ENCODE measurements at regions not wholly inside any gene's neighbourhood (a gene's known extent, or its start where the extent isn't known, plus 50 kb on each side); places are given as distances from the start of the nearest gene placed in this dataset.
"Not testable (repeated sequence)": the region's sequence is repeated elsewhere in the genome, so short reads cannot be mapped to it uniquely, and the experiment has no call there.

- H3K23ac ChIP-seq (ENCODE audit: low read depth, low read length, poor library complexity) = no peak overlapping the region
- no peak overlapping the region for H3K4me2 ChIP-seq (ENCODE audit: insufficient read depth, low read length, poor library complexity, severe bottlenecking)
- H4K91ac ChIP-seq (ENCODE audit: low read depth, low read length, poor library complexity) = no peak overlapping the region
- H3K27me3 ChIP-seq (ENCODE audit: control insufficient read depth in 3 of 3, insufficient read depth in 3 of 3, low read depth in 1 of 3, low read length in 3 of 3) = no peaks in the 10 kb centered on the region
- no peak overlapping the region for H3K4ac ChIP-seq (ENCODE audit: low read length)
- H3K4me1 ChIP-seq (ENCODE audit: control insufficient read depth in 2 of 2, insufficient read depth in 1 of 2, low read depth in 1 of 2, low read length in 2 of 2) = no peaks in the 10 kb centered on the region
- H3K9ac ChIP-seq (ENCODE audit: low read depth, low read length, poor library complexity) = no peak overlapping the region
- no peak overlapping the region for H3K4me3 ChIP-seq (ENCODE audit: low read length in 2 of 2)
- no peaks in the 10 kb centered on the region for H3K36me3 ChIP-seq (replicated peaks in 1 of 2; ENCODE audit: control insufficient read depth in 2 of 2, insufficient read depth in 2 of 2, low read length in 2 of 2)
- WGBS, 2 donors (ENCODE audit: extremely low coverage in 2 of 2, insufficient read length in 2 of 2, insufficient replicate concordance in 1 of 2) = no CpG with 5 or more reads among the region's 7 CpGs
- no peak overlapping the region for H2BK5ac ChIP-seq (ENCODE audit: low read length)
- H4K8ac ChIP-seq (ENCODE audit: low read depth, low read length) = no peak overlapping the region
- H3K79me1 ChIP-seq (ENCODE audit: low read depth, low read length) = no peaks in the 10 kb centered on the region
- no peak for DNase-seq (ENCODE audit: low spot score)
- H2BK15ac ChIP-seq (ENCODE audit: low read length) = no peak overlapping the region
- H3K18ac ChIP-seq (ENCODE audit: low read length) = no peak overlapping the region
- no peak overlapping the region for H3K27ac ChIP-seq (replicated peaks; ENCODE audit: low read length)
- no peak overlapping the region for H2BK12ac ChIP-seq (ENCODE audit: low read length)
- H3K14ac ChIP-seq (ENCODE audit: low read length) = no peak overlapping the region
- no peak overlapping the region for H2BK120ac ChIP-seq (ENCODE audit: low read depth, low read length)
- H2AFZ ChIP-seq (ENCODE audit: low read length) = no peak overlapping the region
- H3K9me3 ChIP-seq (replicated peaks in 1 of 2; ENCODE audit: control insufficient read depth in 2 of 2, insufficient read depth in 1 of 2, low read depth in 1 of 2, low read length in 2 of 2) = no peaks in the 10 kb centered on the region
- H2AK5ac ChIP-seq (ENCODE audit: low read depth, low read length) = no peak overlapping the region
Observed at GRCh38 chr5:17058438-17058837, 122.3 kb upstream of the MYO10 start.

GRCh38 chr5:17061973-17062470 lies 125.9 kb upstream of the MYO10 start:
- Histone ChIP-seq H3K14ac (ENCODE audit: low read length) (no peak overlapping the region), H3K36me3 (replicated peaks in 1 of 2; ENCODE audit: control insufficient read depth in 2 of 2, insufficient read depth in 2 of 2, low read length in 2 of 2) (no peaks in the 10 kb centered on the region), H3K9ac (ENCODE audit: low read depth, low read length, poor library complexity) (no peak overlapping the region), H3K27ac (replicated peaks; ENCODE audit: low read length) (no peak overlapping the region), H3K27me3 (ENCODE audit: control insufficient read depth in 3 of 3, insufficient read depth in 3 of 3, low read depth in 1 of 3, low read length in 3 of 3) (peaks cover 0 to 3% (median 0%) of the 10 kb centered on the region in 3 experiments), H2AFZ (ENCODE audit: low read length) (no peak overlapping the region), H4K8ac (ENCODE audit: low read depth, low read length) (no peak overlapping the region), H3K4me2 (ENCODE audit: insufficient read depth, low read length, poor library complexity, severe bottlenecking) (no peak overlapping the region), H2AK5ac (ENCODE audit: low read depth, low read length) (peak overlapping the region; percentile 56), H2BK120ac (ENCODE audit: low read depth, low read length) (no peak overlapping the region), H3K18ac (ENCODE audit: low read length) (peak overlapping the region; percentile 57), H3K4me3 (ENCODE audit: low read length in 2 of 2) (no peak overlapping the region), H2BK5ac (ENCODE audit: low read length) (peak overlapping the region; percentile 39), H3K23ac (ENCODE audit: low read depth, low read length, poor library complexity) (peak overlapping the region; percentile 80), H2BK12ac (ENCODE audit: low read length) (peak overlapping the region; percentile 58), H3K4me1 (ENCODE audit: control insufficient read depth in 2 of 2, insufficient read depth in 1 of 2, low read depth in 1 of 2, low read length in 2 of 2) (no peaks in the 10 kb centered on the region), H2BK15ac (ENCODE audit: low read length) (no peak overlapping the region), H4K91ac (ENCODE audit: low read depth, low read length, poor library complexity) (no peak overlapping the region), H3K79me1 (ENCODE audit: low read depth, low read length) (no peaks in the 10 kb centered on the region), H3K4ac (ENCODE audit: low read length) (no peak overlapping the region), H3K9me3 (replicated peaks in 1 of 2; ENCODE audit: control insufficient read depth in 2 of 2, insufficient read depth in 1 of 2, low read depth in 1 of 2, low read length in 2 of 2) (no peaks in the 10 kb centered on the region)
- WGBS, 2 donors (ENCODE audit: extremely low coverage in 2 of 2, insufficient read length in 2 of 2, insufficient replicate concordance in 1 of 2) = no CpG with 5 or more reads among the region's 33 CpGs
- no peak for DNase-seq (ENCODE audit: low spot score)

- not testable (repeated sequence) for H3K4ac ChIP-seq (ENCODE audit: low read length); H3K27ac ChIP-seq (replicated peaks; ENCODE audit: low read length); H3K4me1 ChIP-seq (ENCODE audit: control insufficient read depth in 2 of 2, insufficient read depth in 1 of 2, low read depth in 1 of 2, low read length in 2 of 2); H3K4me3 ChIP-seq (ENCODE audit: low read length in 2 of 2); H3K14ac ChIP-seq (ENCODE audit: low read length); H4K91ac ChIP-seq (ENCODE audit: low read depth, low read length, poor library complexity); H2BK15ac ChIP-seq (ENCODE audit: low read length); DNase-seq (ENCODE audit: low spot score); H2AFZ ChIP-seq (ENCODE audit: low read length); H3K9ac ChIP-seq (ENCODE audit: low read depth, low read length, poor library complexity); H2AK5ac ChIP-seq (ENCODE audit: low read depth, low read length); H3K27me3 ChIP-seq (ENCODE audit: control insufficient read depth in 3 of 3, insufficient read depth in 3 of 3, low read depth in 1 of 3, low read length in 3 of 3); H2BK12ac ChIP-seq (ENCODE audit: low read length); H2BK120ac ChIP-seq (ENCODE audit: low read depth, low read length); H2BK5ac ChIP-seq (ENCODE audit: low read length); H3K9me3 ChIP-seq (replicated peaks in 1 of 2; ENCODE audit: control insufficient read depth in 2 of 2, insufficient read depth in 1 of 2, low read depth in 1 of 2, low read length in 2 of 2); H3K4me2 ChIP-seq (ENCODE audit: insufficient read depth, low read length, poor library complexity, severe bottlenecking); H3K23ac ChIP-seq (ENCODE audit: low read depth, low read length, poor library complexity); H3K79me1 ChIP-seq (ENCODE audit: low read depth, low read length); H3K18ac ChIP-seq (ENCODE audit: low read length); H3K36me3 ChIP-seq (replicated peaks in 1 of 2; ENCODE audit: control insufficient read depth in 2 of 2, insufficient read depth in 2 of 2, low read length in 2 of 2); H4K8ac ChIP-seq (ENCODE audit: low read depth, low read length)
- no CpG with 5 or more reads among the region's 4 CpGs for WGBS, 2 donors (ENCODE audit: extremely low coverage in 2 of 2, insufficient read length in 2 of 2, insufficient replicate concordance in 1 of 2)
Observed at GRCh38 chr5:17062741-17063140, 126.7 kb upstream of the MYO10 start.

- Histone ChIP-seq H3K9ac (ENCODE audit: low read depth, low read length, poor library complexity) (no peak overlapping the region), H2BK12ac (ENCODE audit: low read length) (no peak overlapping the region), H2BK120ac (ENCODE audit: low read depth, low read length) (no peak overlapping the region), H3K4me1 (ENCODE audit: control insufficient read depth in 2 of 2, insufficient read depth in 1 of 2, low read depth in 1 of 2, low read length in 2 of 2) (no peaks in the 10 kb centered on the region), H3K18ac (ENCODE audit: low read length) (no peak overlapping the region), H3K4me3 (ENCODE audit: low read length in 2 of 2) (no peak overlapping the region), H3K79me1 (ENCODE audit: low read depth, low read length) (no peaks in the 10 kb centered on the region), H4K8ac (ENCODE audit: low read depth, low read length) (no peak overlapping the region), H3K27me3 (ENCODE audit: control insufficient read depth in 3 of 3, insufficient read depth in 3 of 3, low read depth in 1 of 3, low read length in 3 of 3) (peaks cover 0 to 3% (median 0%) of the 10 kb centered on the region in 3 experiments), H3K27ac (replicated peaks; ENCODE audit: low read length) (no peak overlapping the region), H3K36me3 (replicated peaks in 1 of 2; ENCODE audit: control insufficient read depth in 2 of 2, insufficient read depth in 2 of 2, low read length in 2 of 2) (no peaks in the 10 kb centered on the region), H3K9me3 (replicated peaks in 1 of 2; ENCODE audit: control insufficient read depth in 2 of 2, insufficient read depth in 1 of 2, low read depth in 1 of 2, low read length in 2 of 2) (no peaks in the 10 kb centered on the region), H3K23ac (ENCODE audit: low read depth, low read length, poor library complexity) (no peak overlapping the region), H2AFZ (ENCODE audit: low read length) (no peak overlapping the region), H3K4ac (ENCODE audit: low read length) (no peak overlapping the region), H2BK5ac (ENCODE audit: low read length) (no peak overlapping the region), H4K91ac (ENCODE audit: low read depth, low read length, poor library complexity) (no peak overlapping the region), H2AK5ac (ENCODE audit: low read depth, low read length) (no peak overlapping the region), H3K4me2 (ENCODE audit: insufficient read depth, low read length, poor library complexity, severe bottlenecking) (no peak overlapping the region), H2BK15ac (ENCODE audit: low read length) (no peak overlapping the region), H3K14ac (ENCODE audit: low read length) (no peak overlapping the region)
- no peak for DNase-seq (ENCODE audit: low spot score)
- WGBS, 2 donors (ENCODE audit: extremely low coverage in 2 of 2, insufficient read length in 2 of 2, insufficient replicate concordance in 1 of 2) = no CpG with 5 or more reads among the region's 3 CpGs
Observed at GRCh38 chr5:17064241-17064640, 128.2 kb upstream of the MYO10 start.

Measured in neuronal stem cell (in vitro differentiated cells).